CD4-positive, alpha-beta T cell treated with Interleukin-10 for 1 hour (primary cell): ENCODE measurements at regions not wholly inside any gene's neighbourhood (a gene's known extent, or its start where the extent isn't known, plus 50 kb on each side); places are given as distances from the start of the nearest gene placed in this dataset.

ENCODE experiments used
- DNase-seq: peaks from one replicate; pipeline ENCODE4 v3.0.0-alpha.2; 2020

DNA sequence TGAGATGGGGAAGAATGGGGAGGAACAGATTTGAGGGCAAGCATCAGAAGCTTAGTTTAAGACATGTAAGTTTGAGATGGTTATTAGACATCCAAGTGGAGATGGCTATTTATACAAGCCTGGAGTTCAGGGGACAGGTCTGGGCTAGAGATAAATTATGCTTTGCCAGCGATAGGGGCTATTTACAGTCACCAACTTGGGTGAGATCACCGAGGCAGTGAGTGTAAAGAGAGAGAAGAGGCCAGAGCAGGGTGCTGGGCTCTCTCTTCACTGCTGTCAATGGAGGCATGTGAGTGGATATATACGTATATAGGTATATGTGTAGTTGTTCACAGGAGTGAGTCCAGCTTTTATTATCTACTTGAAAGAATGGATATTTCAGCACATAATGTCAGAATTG lies 81.0 kb downstream of the QPCT start:
- DNase-seq = no peak

DNA sequence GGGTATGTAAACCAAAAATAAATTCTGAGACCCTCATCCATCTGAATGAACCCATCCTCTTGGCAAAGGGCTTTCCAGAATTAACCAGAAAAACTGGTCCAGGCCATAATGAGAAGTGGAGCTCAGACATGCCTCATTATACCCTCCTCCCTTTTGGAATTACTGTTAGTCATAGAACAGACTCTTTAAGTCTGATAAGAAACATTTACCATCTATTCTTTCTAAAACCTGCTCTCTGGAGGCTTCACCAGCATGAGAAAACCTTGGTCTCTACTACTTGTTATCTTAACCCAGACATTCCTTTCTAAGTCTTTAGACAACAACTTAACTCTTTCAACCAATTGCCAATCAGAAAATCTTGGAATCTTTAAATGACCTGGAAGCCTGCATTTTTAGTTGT lies 82.8 kb downstream of the QPCT start:
- DNase-seq = no peak

DNA sequence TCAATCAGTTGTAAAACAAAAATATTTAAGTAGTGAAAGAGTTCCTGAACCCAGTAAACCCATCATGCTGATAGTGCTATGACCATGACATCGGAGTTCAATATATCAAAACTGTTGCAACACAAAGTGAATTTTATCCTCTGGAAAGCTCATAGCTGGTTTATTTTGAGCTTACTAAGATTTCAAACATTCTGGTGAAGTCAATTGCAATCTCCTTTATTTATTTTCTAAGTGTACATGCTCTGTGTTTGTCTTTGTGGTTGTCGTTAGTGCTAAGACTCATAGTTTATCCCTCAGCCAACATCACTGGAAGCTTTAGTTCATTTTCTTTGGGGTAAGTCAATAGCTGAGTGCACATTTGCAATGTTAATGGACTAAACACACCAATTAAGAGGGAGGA lies 91.9 kb downstream of the QPCT start:
- DNase-seq = no peak

DNA sequence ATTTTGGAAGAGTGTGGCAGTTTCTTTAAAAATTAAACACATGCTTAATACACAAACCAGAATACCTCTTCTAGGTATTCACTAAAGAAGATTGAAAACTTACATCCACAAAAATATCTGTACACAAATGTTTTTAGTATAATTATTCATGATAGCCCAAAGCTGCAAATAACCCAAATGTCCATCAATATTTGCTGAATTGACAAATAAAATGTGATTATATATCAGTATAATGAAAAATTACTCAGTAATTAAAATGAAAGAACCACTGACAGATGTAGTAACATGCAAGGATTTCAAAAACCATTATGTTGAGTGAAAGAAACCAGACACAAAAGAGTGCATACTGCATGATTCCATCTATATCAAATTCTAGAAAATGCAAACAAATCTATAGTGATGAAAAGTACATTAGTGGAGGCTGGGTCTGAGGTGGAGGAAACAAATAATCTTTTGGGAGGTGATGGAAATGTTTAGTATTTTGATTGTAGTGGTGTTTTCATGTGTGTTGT lies 94.8 kb downstream of the QPCT start:
- no peak for DNase-seq

DNA sequence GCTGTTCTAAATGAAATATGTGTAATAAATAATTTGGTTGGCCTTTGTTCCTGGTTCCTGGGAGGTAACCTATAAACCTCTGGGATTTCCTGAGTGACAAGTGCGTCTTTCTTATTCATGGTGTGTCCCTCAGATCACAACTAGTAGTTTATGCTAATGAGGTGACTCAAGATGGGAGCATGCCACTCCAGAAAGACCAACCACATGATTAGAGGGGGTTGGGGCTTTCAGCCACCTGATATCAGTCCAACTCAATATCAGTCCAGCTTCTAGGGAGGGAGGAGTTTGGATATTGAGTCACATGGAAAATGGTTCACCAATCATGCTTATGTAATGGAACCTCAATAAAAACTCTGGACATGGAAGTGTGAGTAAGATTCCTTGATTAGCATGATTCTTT lies 96.6 kb downstream of the QPCT start:
- no peak for DNase-seq

DNA sequence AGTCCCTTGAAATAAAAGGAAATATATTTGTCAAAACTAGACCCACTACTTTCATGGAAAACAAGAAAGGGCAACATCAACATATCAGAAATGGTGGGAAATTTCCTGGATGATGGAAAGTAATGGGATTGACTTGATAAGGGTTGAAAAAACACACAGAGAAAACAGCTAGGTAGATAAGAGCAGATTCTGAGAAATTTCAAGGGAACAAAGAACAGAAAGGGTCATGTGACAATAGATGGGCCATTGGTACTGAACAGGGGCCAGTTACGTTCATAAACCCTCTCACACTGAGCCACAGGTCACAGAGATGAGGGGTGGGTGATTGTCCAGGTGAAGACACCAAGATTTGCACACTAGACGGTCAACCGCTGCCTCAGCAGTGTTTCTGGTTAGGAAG lies 98.7 kb downstream of the QPCT start:
- DNase-seq = no peak

DNA sequence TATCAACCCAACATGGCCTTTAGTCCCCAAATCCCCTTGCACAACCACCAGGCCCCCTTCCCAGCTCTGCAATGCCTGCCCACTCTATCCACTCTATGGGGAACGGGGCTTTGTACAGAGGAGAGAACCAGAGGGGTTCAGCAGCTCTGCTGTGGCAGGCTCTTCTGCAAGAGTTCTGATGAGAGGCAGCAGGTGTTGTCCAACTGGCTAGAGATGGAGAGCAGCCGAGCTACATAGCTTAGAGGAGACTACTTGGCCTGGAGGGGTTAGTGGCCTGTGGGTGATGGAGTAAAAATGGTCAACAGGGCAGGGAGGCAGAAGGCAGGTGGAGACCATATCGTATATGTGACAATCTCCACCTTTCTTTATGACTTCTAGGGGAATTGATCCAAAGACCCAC lies 103.0 kb downstream of the QPCT start:
- no peak for DNase-seq

DNA sequence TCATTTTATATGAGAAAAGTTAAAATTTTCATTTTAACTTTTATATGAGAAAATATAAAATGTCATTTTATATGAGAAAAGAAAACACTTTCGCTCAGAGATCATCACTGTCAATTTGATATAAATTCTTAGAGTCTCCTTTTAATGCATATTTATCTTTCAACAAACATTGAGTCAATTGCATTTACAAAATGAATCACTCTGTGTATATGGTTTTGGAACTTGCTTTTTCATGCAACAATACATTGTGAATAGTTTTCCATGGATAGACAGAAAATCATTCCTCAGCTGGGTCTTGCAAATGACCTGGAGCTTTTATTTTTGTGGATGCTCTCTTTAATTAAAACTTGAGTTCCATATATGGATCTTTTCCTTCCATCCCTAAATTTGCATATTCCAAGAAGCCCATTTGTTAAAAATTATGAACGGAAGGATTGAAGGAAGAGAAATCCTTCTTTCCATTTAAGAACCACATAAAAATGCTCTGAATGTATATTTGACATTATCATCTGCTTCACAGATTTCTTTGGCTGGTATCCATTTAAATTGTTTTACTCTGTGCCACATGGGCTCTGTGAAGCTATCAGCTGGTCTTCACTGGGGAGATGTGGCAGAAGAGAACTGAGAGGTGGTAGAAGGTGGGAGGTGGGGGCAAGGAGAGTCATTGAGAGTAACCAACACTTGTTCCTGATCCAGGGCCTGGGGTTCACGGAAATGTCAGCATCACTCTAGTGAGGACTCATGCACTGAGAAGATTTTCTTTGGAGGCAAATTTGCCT lies 104.1 kb downstream of the QPCT start:
- no peak for DNase-seq

DNA sequence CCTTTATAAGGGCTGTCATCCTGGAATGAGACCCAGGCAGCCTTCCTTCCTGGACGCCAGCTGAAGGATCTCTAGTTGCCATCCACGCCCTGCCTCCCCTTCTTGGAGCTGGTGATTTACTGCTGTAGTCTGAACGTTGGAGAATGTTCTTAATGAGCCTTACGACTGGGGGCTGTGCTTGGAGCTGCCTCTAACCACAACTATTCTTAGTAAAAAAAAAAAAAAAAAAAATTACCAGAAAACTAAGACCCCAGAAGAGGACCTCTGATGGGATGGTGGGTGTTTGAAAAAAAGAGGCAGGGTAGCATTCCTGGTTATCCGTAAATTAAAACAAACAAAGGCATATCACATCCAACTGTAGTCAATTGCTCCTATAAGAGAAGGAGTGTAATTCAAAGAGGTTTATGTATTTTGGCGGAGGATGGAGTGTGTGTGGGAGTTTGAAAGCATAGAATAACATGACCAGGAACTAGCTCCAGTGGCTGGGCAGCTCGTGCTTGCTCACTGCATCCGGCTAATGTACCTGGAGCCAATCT lies 105.4 kb downstream of the QPCT start:
- DNase-seq = no peak

DNA sequence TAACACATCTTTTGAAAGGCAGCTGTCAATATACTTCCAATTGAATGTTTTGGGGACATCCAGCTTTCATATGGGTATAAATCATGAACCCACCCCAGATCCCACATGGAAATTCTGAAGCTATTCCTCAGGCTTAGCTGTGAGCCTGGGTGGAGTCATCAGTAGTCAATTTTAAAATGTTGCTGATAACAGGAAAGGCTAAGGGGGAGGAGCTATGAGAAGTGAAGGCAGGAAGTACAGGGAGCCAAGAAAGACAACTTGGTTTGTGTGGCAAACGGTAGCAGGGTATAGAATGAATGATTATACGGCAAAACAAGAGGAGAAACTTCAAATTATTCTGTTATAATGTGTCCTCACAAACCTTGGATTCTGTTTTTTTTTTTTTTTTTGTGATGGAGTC lies 108.6 kb downstream of the QPCT start:
- DNase-seq = peak; percentile 41

DNA sequence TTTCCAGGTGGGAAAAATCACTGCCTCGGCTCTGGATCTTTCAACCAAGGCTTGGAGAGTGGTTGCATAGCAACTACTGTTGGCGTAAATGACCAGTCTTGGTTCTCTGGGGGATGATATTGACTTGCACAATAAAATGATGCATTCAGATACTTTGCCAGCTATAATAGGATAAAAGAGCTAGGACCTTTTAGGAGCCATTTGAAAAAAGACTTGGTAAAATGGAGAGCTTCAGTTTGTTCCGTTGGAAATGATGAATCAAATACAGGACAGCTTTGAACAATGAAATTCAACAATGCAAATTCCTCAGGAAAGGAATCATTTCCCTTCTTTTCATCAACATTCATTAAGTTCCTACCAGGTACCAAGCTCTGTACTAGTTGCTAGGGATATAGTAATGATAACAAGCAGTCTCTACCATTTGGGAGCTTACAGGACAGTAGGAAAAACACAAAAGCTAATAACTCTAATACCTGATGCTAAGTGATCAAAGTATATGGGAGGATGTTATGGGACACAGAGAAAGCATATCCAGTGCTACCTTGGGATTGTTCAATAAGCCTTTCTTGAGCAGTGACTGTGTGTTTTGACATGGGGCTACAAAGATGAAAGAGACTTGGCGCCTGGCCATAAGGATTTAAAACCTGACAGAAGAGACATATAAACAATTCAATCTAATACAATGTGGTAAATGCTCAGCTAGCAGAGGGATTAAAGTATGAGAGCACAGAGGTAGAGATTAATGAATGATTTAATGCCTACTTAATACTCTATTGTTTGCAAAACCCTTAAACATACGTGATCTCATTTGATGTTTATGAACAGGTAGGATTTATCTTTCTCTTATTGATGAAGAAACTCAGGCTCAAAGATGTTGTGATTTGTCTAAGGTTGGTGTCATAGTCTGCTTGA lies 110.7 kb downstream of the QPCT start:
- no peak for DNase-seq

DNA sequence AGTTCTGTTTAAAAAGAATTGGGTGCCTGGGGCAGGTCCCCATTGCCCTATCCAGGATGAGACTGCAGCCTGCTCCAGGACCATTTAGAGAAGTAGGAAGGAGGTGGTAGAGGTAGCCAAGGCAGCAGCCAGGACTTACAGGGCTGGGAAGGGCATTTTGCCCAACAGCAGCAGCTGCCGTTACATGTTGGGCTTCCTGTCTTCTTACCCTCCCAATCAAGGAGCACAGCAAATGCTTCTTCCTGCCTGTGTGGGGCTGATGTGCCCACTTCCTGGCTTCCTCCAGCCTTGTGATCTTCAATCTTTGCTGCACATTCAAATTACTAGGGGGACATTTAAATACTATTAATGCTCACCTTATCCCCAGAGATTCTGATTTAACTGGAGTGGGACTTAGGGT lies 112.0 kb downstream of the QPCT start:
- peak; percentile 59 for DNase-seq

DNA sequence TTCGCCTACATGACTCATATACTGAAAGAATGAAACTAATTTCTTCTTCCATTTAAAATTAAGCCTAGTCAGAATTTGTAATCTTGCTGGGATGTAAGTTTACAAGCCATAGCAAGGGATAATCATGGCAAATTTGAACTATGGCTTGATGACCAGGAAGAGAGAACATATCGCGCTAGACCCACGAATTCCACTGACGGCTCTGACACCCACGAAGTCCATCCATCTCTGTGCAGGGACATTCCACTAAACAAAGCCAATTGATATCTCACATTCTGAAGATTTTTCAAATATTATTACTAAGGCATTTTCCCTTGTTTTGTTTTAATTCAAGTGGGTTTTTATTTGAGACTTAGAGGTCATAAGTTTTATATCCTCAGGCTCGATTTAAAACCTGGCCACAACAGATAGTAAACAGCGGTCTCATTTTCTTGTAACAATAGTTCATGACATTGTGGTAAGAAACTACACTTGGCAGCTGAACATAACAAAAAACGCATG lies 113.0 kb downstream of the QPCT start:
- DNase-seq = no peak

DNA sequence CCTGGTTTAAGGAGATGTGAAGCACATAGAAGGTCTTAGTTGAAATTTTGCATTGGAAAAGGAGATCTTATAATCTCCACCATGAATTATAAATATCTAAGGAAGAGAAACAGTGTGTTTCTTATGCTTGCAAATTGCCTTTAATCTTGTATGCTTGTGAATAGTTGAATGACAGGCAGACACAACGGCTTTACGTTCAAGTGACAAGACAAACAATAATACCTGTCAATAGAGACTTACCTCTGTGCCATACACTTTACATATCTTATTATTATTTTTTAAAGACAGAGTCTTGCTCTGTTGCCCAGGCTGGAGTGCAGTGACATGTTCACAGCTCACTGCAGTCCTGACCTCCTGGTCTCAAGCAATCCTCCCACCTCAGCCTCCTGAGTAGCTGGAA lies 113.7 kb downstream of the QPCT start:
- DNase-seq = no peak

DNA sequence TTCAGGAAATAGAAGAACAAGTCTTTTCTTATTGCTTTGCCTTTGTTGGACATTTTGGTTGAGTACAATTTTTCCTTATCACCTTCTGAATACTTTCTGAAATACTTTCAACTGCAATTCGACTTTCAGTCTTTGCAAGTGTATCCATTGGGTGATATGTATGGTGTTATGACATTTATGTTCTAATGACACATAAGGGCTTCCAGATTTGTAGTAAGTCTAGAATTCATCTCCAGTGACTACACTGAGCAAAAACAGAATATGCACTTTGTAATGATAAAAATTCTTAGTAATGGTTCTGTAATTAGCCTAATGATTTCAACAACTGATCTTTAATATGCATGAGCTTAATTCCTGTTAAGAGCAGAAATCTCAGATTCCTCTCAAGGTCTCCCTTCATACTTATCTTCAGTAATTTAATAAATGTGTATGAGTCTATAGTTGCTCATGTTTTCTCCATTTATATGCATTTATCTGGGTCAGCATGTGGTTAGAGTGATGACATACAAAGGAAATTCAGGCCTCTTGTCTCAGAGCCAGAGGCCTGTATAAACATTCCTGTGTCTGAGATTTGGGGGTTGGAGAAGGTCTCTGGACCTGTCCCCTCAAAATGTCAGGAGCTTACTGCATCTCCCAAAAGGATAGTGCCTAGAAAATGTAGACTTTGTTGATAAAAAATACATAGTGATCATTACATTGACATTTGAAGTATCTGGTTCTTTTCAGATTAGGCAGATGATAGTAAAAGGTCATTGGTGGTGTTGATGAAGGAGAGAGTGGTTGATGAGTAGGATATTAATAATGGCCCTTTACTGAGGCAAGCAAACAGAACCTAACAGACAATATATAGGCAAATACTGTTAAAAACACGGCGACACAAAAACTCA lies 114.9 kb downstream of the QPCT start:
- no peak for DNase-seq

DNA sequence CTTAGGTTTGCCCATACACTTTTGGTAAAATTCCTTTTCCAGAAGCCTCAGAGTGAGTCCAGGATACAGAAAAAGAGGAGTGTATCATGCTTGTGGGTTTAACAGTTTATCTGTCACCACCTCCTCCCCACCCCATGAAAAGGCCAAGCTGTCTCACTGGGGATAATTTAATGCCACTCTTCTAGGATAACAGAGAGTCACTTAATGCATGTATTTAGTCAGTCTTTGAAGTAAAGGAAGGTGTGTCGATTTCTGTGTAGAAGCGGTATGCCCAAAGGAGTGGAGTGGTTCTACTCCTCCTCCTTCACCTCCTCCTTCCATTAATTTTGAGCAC lies 116.4 kb downstream of the QPCT start:
- no peak for DNase-seq

DNA sequence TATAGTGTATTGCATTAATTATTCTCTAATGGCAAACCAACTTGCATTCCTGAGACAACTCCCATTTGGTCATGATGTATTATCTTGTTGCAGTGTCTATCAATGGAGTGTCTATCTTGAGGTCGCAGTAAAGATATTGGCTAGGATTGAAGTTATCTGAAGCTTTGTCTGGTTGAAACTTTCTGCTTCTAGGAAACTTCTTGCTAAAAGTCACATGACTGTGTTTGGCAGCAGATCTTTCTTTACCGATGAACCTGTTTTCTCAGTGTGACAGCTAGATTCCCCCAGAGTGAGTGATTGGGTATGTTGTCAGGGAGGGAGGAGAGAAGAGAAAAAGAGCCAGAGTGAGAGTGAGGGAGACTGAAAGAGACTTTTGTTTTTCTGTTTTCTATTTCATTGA lies 119.6 kb downstream of the QPCT start:
- DNase-seq = no peak

DNA sequence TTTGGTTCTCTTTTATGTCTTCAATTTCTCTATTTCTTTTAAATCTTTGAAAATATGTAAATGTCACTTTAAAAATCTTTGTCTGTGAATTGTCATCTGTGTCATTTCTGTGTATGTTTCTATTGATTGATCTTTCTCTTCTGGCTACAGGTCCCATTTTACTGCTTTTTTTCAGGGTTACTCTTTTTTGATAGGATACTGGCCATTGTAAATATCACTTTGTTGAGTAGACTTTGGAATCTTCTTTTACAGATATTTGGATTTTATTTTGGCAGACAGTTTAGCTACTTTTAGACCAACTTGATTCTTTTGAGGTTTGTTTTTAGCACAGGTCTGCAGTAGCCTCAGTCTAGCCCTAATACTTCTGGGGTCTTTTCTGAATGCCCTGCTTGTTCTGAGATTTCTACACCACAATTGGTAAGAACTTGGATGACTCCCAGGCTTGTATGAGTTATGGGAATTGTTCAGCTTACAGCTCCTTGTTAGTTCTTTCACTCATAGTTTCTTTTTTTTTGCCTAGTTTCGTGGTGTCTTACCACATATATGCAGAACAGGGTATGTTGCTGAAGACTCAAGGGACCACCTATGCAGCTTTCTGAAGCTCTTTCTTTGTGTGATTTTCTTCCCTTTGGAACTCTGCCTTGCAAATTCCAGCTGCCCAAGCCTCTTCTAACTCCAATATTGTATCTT lies 122.2 kb downstream of the QPCT start:
- no peak for DNase-seq

DNA sequence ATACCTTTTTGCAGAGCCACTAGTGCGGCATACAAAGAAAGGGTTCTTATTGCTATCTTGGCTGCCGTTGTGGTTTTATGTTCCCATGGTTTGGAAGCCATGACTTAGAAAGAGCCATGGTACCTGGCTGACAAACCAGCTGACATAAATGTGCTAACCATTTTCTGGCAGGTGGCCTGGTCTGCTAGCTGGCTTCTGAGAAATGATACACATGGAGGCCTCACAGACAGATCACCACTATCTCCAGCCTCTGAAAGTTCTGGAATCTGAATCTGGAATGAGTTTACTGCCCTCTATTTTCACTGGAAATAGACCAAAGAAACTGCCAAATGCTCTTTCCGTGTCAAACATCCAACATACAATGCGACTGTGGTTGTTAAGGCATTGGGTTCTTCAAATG lies 123.7 kb downstream of the QPCT start:
- no peak for DNase-seq

DNA sequence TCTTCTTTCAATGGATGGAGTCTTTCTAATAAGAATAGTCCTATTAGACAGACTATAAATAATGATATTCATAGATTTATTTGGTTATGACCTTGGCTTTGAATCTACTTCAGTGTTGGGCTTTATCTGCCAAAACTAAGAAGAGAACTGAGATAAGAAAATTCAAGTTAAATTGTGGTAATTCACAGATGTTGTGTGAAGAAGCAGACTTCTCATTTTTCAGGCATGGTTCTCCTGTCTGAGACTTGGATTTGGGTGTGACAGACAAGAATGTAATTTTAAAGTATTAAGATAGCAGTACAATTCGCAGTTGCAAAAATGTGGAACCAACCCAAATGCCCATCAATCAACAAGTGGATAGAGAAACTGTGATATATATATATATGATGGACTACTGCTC lies 124.7 kb downstream of the QPCT start:
- no peak for DNase-seq

DNA sequence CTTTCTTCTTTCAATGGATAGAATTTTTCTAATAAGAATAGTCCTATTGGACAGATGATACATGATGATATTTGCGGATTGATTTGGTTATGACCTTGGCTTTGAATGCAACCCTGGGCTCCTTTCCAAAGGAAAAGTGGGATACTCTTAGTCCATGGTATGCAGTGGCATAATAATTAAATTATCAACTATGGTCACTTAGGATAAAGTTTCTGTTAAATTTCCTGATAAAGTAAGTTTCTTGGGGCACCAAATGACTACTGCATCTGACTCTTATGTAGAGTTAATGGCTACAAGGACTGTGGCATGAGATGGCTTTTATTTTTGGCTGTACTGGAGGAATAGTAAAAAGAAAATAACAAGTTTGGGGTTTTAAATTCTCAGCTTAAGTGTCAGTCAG lies 126.7 kb downstream of the QPCT start:
- DNase-seq = no peak

DNA sequence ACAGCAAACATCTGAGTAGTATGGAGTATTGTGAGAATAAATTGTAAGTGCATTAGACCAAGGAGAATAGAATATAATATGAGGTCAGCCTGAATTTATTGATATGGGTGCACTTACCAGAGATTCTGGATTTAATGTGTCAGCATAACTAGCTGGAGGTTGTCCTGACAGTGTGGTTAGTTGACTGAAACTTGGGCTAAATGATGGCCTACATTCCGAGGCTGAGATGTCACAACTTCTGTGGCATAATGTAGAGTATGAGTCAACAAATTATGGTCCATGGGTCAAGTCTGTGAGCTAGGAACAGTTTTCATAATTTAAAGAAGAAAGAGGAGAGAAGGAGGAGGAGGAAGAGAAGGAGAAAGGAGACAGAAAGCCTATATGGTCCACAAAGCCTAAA lies 127.6 kb downstream of the QPCT start:
- no peak for DNase-seq
